ENCODE measurements at regions not wholly inside any gene's neighbourhood (a gene's known extent, or its start where the extent isn't known, plus 50 kb on each side); places are given as distances from the start of the nearest gene placed in this dataset.

DNA sequence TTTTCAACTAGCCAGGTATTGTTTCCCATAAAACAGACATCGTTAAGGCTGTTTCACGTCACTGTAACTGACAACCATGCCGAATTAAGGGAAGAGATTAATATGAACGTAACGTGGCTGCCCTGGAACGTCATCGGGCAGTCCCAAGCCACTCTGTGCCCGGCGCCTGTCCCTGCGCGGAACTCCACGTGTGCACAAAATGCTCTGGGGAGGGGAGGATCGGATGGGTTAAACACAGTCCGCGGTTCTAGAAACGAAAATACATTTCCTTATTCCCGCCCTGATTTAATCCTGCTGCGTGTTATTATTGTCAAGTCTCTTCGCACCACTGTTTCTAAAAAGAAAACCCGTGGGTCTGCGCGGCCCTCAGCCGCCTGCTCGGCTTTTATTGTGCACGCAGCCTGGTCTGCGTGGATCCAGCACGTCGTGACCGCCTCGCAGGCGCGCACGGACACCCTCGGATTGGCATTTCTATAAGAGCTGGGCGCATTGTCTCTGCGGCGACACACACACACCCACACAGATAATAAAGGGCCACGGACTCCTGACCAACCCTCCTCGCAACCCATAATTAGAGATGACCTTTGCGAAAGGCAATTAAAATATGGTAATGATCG, 69.6 kb upstream of the BCOR start:
- peak overlapping the region; percentile 94 to 98 (median 96) for H3K27ac Mint-ChIP-seq
- no peak for DNase-seq

DNA sequence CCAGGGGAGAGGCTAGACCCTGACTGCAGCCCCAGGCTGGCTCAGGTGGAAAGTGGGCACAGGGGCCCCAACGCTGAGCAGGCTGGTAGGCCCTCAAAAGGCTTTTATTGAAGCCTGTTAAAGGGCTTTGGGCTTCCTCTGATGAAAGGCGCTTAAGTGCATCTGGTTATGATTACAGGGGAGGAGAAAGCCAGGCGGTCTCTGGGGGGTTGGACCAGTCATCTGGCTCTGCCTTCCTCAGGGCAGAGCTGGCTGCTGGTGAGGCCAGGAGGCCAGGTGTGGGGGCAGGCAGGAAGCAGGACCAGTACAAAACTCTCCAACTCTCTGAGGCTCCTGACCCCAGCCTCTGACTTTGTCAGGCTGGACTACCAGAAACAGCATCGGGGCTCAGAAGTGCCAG, 68.8 kb upstream of the BCOR start:
- Mint-ChIP-seq H3K27ac (peak overlapping the region; percentile 94 to 98 (median 96)), H3K9me3 (peaks cover 0 to 5% (median 0%) of the 10 kb centered on the region in 7 donors), H3K4me3 (peak overlapping the region; percentile 85 to 93 (median 90)), H3K36me3 (no peaks in the 10 kb centered on the region), H3K4me1 (peaks cover 22 to 49% (median 35%) of the 10 kb centered on the region in 3 donors), H3K27me3 (peaks cover 0 to 31% (median 0%) of the 10 kb centered on the region in 3 donors)
- ATAC-seq (ENCODE audit: low read depth in 2 of 2) = no peak
- no peak for DNase-seq

More for the DNA sequence above, 69.6 kb upstream of the BCOR start:
- H3K4me3 Mint-ChIP-seq = peak overlapping the region; percentile 85 to 93 (median 90)
- peak; percentile 18 to 25 for ATAC-seq (ENCODE audit: low read depth in 2 of 2)
- peaks cover 0 to 26% (median 0%) of the 10 kb centered on the region in 3 donors for H3K27me3 Mint-ChIP-seq
- peaks cover 0 to 8% (median 0%) of the 10 kb centered on the region in 7 donors for H3K9me3 Mint-ChIP-seq
- H3K4me1 Mint-ChIP-seq = peaks cover 22 to 49% (median 39%) of the 10 kb centered on the region in 3 donors
- no peaks in the 10 kb centered on the region for H3K36me3 Mint-ChIP-seq

DNA sequence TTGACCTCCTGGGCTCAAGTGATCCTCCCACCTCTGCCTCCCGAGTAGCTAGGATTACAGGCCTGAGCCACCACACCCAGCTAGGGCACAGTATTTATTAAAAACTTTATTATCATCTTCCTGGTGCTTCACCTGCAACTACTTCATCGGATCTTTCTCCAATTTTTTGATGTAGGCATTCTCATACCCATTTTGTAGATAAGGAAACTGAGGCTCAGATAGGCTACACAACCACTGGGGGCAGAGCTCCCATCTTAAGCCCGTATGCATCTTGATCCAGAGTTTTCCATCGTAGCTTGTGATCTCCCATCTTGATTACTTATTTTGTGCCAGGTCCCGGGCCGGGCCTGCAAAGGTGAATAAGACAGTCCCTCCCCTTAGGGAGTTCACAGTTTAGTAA, 68.1 kb upstream of the BCOR start:
- H3K36me3 Mint-ChIP-seq = no peaks in the 10 kb centered on the region

DNA sequence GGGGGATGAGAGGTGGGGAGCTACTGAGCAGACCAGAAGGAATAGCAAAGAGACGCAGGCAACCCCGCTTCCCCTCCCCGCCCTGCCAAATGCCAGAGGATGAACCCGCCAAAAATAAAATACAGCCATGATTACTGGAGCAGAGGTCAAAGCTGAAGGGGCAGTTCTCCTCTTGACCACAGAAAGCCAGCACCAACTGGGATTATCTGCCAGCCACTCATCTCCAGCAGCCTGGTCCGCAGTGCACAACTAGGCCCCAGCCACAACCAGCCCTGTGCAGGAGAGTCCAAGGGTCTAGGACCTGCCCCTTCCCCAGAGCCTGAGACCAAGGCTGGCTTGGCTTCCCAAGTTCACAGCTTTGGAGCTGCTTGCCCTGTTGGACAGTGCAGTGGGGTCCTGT, 67.4 kb upstream of the BCOR start:
- DNase-seq = no peak
- Mint-ChIP-seq H3K36me3 (no peaks in the 10 kb centered on the region), H3K27ac (no peak overlapping the region), H3K4me1 (peaks cover 15 to 37% (median 29%) of the 10 kb centered on the region in 3 donors), H3K4me3 (no peak overlapping the region), H3K9me3 (peaks cover 0 to 4% (median 0%) of the 10 kb centered on the region in 7 donors), H3K27me3 (peaks cover 0 to 31% (median 0%) of the 10 kb centered on the region in 3 donors)
- no peak for ATAC-seq (ENCODE audit: low read depth in 2 of 2)

More for the DNA sequence above, 68.1 kb upstream of the BCOR start:
- Mint-ChIP-seq H3K4me3 (peak overlapping the region in 4 of 8 donors; percentile 8 to 89 (median 52)), H3K27ac (peak overlapping the region in 4 of 6 donors; percentile 20 to 97 (median 86)), H3K27me3 (peaks cover 0 to 31% (median 0%) of the 10 kb centered on the region in 3 donors), H3K4me1 (peaks cover 19 to 43% (median 30%) of the 10 kb centered on the region in 3 donors), H3K9me3 (peaks cover 0 to 5% (median 0%) of the 10 kb centered on the region in 7 donors)
- DNase-seq (no peak), ATAC-seq (ENCODE audit: low read depth in 2 of 2) (no peak)

GRCh38 chrX:40164751-40165150, 67.0 kb upstream of the BCOR start:
- H3K36me3 Mint-ChIP-seq = peaks cover 0 to 1% of the 10 kb centered on the region in 2 donors
- no peak for ATAC-seq (ENCODE audit: low read depth in 2 of 2)
- peak overlapping the region in 1 of 8 donors; percentile 42 for H3K4me3 Mint-ChIP-seq
- no peak for DNase-seq
- H3K27ac Mint-ChIP-seq = peak overlapping the region in 1 of 6 donors; percentile 84
- H3K27me3 Mint-ChIP-seq = peaks cover 0 to 31% (median 0%) of the 10 kb centered on the region in 3 donors
- peaks cover 0 to 4% (median 0%) of the 10 kb centered on the region in 7 donors for H3K9me3 Mint-ChIP-seq
- H3K4me1 Mint-ChIP-seq = peaks cover 15 to 34% (median 29%) of the 10 kb centered on the region in 3 donors

- peak; percentile 49 for ATAC-seq (ENCODE audit: low read depth in 2 of 2)
- peak overlapping the region in 2 of 6 donors; percentile 53 to 89 for H3K27ac Mint-ChIP-seq
- peak overlapping the region; percentile 62 to 90 (median 77) for H3K4me3 Mint-ChIP-seq
- peaks cover 0 to 3% of the 10 kb centered on the region in 2 donors for H3K36me3 Mint-ChIP-seq
- DNase-seq = no peak
- H3K27me3 Mint-ChIP-seq = peaks cover 0 to 11% (median 0%) of the 10 kb centered on the region in 3 donors
- peaks cover 0 to 6% (median 0%) of the 10 kb centered on the region in 7 donors for H3K9me3 Mint-ChIP-seq
- H3K4me1 Mint-ChIP-seq = peaks cover 8 to 20% (median 11%) of the 10 kb centered on the region in 3 donors
These were observed 60.4 kb upstream of the BCOR start for GRCh38 chrX:40158036-40158706.

DNA sequence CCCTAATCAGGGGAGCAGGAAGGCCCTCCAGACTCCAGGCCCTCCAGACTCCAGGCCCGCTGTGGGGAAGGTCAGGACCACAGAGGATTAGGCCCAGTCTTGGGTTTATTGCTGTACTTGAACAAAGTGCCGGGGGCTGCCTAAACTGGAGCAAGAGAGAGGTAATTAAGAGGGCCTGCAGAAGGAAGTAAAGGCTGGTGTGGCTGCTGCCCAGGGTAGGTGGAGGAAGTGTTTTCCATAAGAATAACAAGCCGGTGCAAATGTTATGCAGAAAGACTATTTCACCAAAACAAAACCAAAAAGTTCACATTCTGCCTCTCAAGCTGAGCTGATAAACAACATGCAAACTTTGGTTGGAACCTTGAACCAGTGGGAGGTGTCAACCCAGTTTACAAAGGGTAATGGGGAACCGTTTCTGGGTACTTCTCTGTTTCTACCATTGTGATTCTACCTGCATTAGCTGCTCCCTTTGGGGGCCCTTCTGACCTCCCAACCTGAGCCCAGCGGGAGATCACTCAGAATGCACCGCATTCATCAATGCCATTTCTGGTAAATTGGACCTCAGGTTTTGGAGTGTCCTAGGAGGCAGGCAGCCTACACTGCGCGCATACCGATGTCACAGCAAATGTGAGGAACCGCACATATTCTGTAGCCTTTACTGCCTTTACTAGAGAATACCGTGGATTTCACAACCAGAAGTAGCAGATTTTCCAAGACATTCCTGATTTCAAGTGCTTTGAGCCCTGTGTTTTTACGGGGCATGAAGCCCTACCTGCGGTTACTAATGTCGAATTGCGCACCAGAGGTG, 59.7 kb upstream of the BCOR start:
- Mint-ChIP-seq H3K4me3 (peak overlapping the region; percentile 54 to 80 (median 71)), H3K36me3 (peaks cover 0 to 3% of the 10 kb centered on the region in 2 donors), H3K4me1 (peaks cover 8 to 20% (median 11%) of the 10 kb centered on the region in 3 donors), H3K9me3 (peaks cover 0 to 6% (median 0%) of the 10 kb centered on the region in 7 donors), H3K27me3 (peaks cover 0 to 6% (median 0%) of the 10 kb centered on the region in 3 donors), H3K27ac (peak overlapping the region in 5 of 6 donors; percentile 8 to 88 (median 75))
- DNase-seq = no peak
- no peak for ATAC-seq (ENCODE audit: low read depth in 2 of 2)

- ATAC-seq (ENCODE audit: low read depth in 2 of 2) (no peak), DNase-seq (no peak)
- H3K4me1 Mint-ChIP-seq = peaks cover 8 to 20% (median 11%) of the 10 kb centered on the region in 3 donors
- peak overlapping the region in 5 of 8 donors; percentile 59 to 77 (median 71) for H3K4me3 Mint-ChIP-seq
- peak overlapping the region in 4 of 6 donors; percentile 49 to 78 (median 76) for H3K27ac Mint-ChIP-seq
- peaks cover 0 to 6% (median 0%) of the 10 kb centered on the region in 7 donors for H3K9me3 Mint-ChIP-seq
- H3K27me3 Mint-ChIP-seq = no peaks in the 10 kb centered on the region
- H3K36me3 Mint-ChIP-seq = peaks cover 0 to 3% of the 10 kb centered on the region in 2 donors
These were observed 58.9 kb upstream of the BCOR start for GRCh38 chrX:40156470-40157227.

DNA sequence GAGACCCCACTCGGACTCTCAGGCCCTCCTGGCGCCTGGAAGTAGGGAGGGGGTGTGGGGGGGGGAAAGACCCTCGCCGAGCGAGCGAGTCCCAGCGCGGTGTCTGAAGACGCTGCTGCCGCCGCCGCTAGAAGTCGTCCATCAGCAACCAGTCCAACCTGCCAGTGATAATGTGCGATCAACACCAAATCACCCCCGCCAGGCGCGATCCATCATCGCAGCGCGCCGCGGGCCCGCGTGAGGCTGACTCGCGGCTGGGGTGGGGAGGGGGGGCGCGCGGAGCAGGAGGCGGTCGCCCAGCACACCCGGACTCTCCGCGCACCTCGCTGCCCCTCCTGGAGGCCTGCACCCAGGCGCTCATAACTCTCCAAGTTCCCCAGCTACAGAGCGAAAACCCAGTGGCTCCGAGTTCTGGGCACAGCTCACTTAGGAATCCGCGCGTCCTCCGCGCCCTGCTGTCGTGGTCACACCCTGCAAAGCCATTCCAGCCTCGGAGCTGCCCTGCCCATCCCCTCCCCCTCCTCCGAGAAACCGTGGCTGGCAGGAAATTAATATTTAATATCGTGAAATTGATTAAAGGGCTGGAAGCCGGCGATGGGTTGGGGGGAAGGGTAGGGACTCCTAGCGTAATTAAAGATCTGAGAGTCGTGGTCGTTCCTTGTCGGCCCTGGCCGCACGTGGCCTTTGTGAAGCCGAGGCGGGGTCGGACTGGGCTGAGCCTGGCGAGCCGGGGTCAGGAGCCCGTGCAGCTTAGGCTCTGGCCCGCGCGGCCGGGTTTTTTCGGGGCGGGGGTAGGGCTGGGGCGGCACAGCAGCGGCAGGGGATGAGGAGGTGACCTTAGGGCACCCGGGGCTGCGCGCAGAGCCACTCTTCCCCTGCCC, 58.1 kb upstream of the BCOR start:
- Mint-ChIP-seq H3K36me3 (peaks cover 0 to 3% of the 10 kb centered on the region in 2 donors), H3K9me3 (peaks cover 0 to 6% (median 0%) of the 10 kb centered on the region in 7 donors), H3K4me1 (peaks cover 10 to 26% (median 13%) of the 10 kb centered on the region in 3 donors), H3K27me3 (no peaks in the 10 kb centered on the region), H3K27ac (no peak overlapping the region), H3K4me3 (peak overlapping the region; percentile 47 to 90 (median 82))
- DNase-seq (no peak), ATAC-seq (ENCODE audit: low read depth in 2 of 2) (no peak)

GRCh38 chrX:40154853-40155588, 57.3 kb upstream of the BCOR start:
- Mint-ChIP-seq H3K9me3 (peaks cover 0 to 6% (median 0%) of the 10 kb centered on the region in 7 donors), H3K4me3 (peak overlapping the region; percentile 77 to 90 (median 90))
- no peak for ATAC-seq (ENCODE audit: low read depth in 2 of 2)

GRCh38 chrX:40154250-40154852, 56.6 kb upstream of the BCOR start:
- peak overlapping the region; percentile 77 to 90 (median 89) for H3K4me3 Mint-ChIP-seq
- DNase-seq = no peak
- H3K9me3 Mint-ChIP-seq = peaks cover 0 to 4% (median 0%) of the 10 kb centered on the region in 7 donors
- peak overlapping the region in 4 of 6 donors; percentile 40 to 92 (median 58) for H3K27ac Mint-ChIP-seq
- H3K4me1 Mint-ChIP-seq = peaks cover 24 to 39% (median 25%) of the 10 kb centered on the region in 3 donors
- no peaks in the 10 kb centered on the region for H3K36me3 Mint-ChIP-seq
- no peak for ATAC-seq (ENCODE audit: low read depth in 2 of 2)
- H3K27me3 Mint-ChIP-seq = peaks cover 0 to 7% (median 0%) of the 10 kb centered on the region in 3 donors

More at GRCh38 chrX:40154853-40155588, 57.3 kb upstream of the BCOR start:
- H3K27me3 Mint-ChIP-seq = peaks cover 0 to under 1% (median 0%) of the 10 kb centered on the region in 3 donors
- H3K36me3 Mint-ChIP-seq = peaks cover 0 to 3% of the 10 kb centered on the region in 2 donors
- DNase-seq = no peak
- peaks cover 18 to 32% (median 21%) of the 10 kb centered on the region in 3 donors for H3K4me1 Mint-ChIP-seq
- H3K27ac Mint-ChIP-seq = peak overlapping the region in 5 of 6 donors; percentile 41 to 85 (median 62)

Measured in naive B cell (primary cell).